ENCODE measurements at regions not wholly inside any gene's neighbourhood (a gene's known extent, or its start where the extent isn't known, plus 50 kb on each side); places are given as distances from the start of the nearest gene placed in this dataset.

GRCh38 chr5:74953937-74954720 is 87.9 kb upstream of the FAM169A start:
- DNase-seq: no peak

GRCh38 chr5:74953554-74953936 is 87.4 kb upstream of the FAM169A start:
- no peak for DNase-seq

- DNase-seq: no peak
Observed at GRCh38 chr5:74952406-74952805, 86.2 kb upstream of the FAM169A start.

DNA sequence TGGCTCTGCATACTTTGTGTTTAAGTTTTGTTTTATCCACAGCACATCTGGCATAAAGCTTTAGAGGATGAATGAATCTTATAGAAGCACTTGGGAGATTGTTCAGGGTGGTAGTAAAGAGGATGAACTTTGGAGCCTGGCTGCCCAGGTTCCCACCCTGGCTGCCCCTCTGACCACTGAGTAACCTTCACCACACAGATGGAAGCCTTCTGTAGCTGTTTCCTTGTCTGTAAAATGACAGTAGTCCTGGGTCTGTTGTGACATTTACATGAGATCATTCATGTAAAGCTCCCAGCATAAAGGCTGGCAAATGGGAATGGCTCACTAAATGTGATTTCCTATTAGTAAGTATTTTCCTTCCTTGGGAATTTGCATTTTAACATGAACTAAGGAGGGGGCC is 85.7 kb upstream of the FAM169A start:
- no peak for DNase-seq

DNA sequence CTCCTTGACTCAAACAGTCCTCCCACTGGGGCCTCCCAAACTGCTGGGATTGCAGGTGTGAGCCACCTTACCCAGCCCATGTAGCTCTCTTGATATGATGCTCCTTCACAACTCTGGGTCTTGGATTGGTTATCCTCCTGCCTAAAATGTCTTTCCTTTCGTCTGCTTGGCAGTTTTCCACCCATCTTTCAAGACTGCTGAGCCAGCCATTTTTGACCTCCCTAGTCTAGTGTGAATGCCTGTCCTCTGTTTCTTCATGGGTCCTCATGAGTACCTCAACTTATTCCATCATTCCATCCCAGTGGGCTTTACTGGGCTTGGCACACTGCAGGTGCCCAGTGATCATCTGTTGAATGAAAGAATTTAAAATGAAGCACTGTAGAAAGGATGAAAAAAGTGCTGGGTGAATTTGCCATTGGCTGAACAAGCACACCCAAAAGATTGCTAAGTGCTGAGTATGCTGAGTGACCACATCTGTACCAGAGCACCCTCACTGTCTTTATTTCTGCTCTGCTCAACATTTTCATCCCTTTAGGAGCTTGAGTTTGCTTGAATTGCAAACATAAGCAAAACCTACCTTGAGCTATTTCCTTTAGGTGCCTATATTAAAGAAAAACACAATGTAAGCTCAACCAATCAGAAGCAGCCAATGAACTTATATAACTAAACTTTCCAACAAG is 84.8 kb upstream of the FAM169A start:
- no peak for DNase-seq

DNA sequence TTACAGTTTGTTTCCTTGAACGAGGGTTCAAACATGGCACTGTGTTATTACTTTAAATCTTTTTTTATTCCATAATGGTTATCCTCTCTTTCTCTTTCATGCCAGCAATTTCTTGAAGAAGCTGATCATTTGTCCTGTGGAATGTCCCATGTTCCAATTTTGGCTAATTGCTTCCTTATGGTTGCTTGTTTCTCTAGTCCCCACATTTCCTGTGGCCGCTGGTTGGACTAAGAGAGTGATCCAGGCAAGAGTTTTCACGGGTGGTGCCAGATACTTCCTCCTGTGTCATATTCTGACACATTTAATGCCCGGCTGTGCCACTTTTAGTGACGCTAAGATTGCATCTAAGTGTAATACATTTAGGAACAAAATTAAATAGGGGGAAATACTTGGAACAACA is 83.8 kb upstream of the FAM169A start:
- no peak for DNase-seq

DNA sequence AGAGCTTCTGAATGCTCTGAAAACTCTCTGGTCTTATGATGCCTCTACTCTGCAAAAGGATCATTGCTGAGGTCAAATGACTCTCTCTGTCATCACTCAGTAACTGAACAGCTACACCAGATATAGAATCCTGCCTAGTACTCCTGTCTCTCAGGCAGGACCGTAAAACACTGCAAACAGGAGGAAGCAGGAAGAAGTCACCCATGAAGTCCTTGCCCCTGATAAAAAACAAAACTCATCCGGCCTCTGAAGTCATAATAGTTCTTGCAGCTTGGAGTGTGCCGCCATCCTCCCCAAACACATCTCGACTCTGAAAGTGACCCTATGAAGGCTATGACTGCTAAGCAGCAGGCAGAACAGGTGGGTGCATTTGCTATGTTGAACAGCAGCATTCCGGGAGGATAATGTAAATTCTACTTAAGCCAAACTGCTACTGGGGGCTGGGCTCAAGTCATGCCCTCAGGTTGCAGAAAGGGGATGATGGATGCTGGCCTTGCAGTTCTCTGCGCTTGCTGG is 81.9 kb upstream of the FAM169A start:
- DNase-seq: no peak

DNA sequence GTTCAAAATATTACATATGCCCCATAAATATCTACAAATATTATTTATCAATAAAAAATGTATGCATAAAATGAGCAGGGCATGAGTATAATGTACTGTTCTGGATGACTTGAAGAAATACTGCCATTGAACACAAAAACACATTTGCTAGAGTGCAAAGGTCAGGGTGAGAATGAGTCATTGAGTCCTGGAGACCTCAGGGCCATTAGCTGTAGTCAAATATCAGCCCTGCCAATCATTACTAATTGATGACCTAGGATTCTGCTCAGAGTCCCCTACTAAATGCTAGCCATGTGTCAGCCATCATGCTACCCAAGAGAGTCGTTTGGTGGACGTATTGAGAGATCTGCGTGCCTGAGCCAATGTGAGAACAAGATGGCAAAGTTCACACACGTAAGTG is 80.3 kb upstream of the FAM169A start:
- DNase-seq: no peak

- DNase-seq: no peak
Observed at GRCh38 chr5:74945561-74946165, 79.5 kb upstream of the FAM169A start.

DNA sequence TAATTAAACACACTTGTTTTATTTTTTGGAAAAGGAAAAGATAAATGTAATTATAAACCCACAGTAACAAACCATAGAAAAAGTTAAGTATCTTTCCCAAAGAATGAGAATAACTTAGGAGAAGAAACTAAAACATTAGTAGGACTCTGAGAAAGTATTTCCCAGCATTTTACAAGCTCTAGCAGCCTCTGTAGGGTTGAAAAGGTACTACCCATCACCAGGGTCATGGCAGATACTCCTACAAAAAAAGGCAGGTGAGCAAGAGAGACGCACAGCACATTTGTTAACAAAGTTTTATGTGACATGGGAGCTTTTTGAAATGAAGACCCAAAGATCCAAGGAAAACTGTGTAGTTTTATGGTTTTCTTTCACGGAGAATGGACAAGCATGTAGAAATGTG is 77.7 kb upstream of the FAM169A start:
- DNase-seq: no peak

- DNase-seq: no peak
Observed at GRCh38 chr5:74942622-74943286, 76.6 kb upstream of the FAM169A start.

- no peak for DNase-seq
Observed at GRCh38 chr5:74940782-74941353, 74.7 kb upstream of the FAM169A start.

- no peak for DNase-seq
Observed at GRCh38 chr5:74938250-74938933, 72.2 kb upstream of the FAM169A start.

- DNase-seq: no peak
Observed at GRCh38 chr5:74935752-74936091, 69.5 kb upstream of the FAM169A start.

DNA sequence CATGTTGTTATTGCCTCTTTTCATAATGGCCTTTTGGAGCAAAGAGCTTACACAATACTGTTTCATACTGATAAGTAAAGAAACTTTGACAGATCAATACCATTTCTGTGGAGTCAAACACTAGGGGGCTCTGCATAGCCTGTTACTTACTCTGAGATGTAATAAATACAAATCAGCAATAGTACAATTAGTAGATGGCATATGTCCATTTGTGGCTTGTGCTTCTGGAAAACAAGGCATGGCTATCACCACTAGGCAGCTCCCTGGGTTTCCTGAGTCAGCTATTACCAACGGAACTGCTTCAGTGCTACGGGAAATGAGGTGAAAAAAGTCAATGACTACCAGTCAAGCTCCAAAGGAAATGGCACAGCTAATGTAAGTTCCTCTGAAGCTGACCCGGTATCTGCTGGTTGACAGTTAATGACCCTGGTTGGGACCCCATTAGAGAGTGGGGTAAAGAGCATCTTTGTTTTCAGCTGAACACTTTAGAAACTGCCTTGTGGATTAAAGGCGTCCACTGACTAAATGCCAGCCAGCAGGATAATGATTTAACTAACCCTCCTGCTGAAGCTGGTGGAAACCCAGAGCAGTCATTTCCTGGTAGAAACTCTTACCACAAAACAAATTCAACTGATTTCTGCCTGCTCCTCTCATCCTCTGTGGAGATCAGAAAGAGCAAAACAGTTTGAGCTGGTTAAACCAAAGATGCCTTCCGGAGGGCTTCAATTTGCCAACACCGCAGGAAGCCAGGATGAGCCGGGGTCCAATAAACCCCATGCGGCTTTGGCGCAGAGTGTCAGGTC is 69.0 kb upstream of the FAM169A start:
- no peak for DNase-seq

- DNase-seq: no peak
Observed at GRCh38 chr5:74927336-74927735, 61.1 kb upstream of the FAM169A start.

DNA sequence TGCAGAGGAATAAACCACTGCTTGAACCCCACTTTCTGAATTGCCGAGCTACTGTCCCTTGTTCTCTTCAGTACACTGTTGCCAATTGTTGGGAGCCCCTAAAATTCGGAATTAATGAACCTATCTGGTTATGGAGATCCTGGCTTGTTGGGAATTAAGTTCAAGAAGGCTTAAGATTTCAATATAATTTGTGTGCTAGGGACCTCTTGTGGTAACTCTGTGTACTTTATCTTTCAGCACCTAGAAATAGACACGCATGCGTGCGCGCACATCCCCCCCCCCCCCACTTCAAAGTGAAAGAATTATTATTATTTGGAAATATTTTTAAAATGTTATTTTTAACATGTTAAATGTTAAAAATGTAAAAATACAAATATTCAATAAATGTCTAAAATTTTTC is 53.3 kb upstream of the FAM169A start:
- DNase-seq: peak; percentile 12

GRCh38 chr5:74919041-74919440 is 52.9 kb upstream of the FAM169A start:
- no peak for DNase-seq

- no peak for DNase-seq
Observed at GRCh38 chr5:74918232-74918669, 52.1 kb upstream of the FAM169A start.

- no peak for DNase-seq
Observed at GRCh38 chr5:74916831-74917710, 50.9 kb upstream of the FAM169A start.
